ENCODE measurements at regions not wholly inside any gene's neighbourhood (a gene's known extent, or its start where the extent isn't known, plus 50 kb on each side); places are given as distances from the start of the nearest gene placed in this dataset.

DNA sequence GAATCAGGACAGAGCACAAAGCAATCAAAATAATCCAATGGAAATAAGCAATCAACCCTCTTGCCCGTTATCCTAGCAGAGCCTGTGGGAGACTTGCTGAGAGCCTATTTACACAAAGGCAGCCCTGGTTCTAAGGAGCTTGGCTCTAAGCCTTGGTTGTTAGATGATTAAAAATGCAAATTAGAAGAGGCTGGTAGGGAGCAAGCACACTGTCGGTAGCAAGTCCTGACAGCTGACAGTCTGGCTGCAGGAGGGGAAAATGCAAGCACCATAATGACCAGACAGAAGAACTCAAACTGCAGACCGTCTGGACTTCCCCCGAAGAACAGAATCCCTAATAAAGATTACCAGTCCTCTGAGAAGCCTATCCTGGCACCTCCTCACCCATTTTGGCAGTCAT lies 131.8 kb upstream of the CTTNBP2 start:
- ChIA-PET CTCF (no interaction called here), POLR2A (ENCODE audit: unreplicated experiment) (no interaction called here)
- Histone ChIP-seq H2BK120ac (ENCODE audit: low read depth, low read length) (no peak overlapping the region), H3K4me1 (ENCODE audit: control insufficient read depth, insufficient read depth, low read length) (no peaks in the 10 kb centered on the region), H2AFZ (replicated peaks; ENCODE audit: low read length, poor library complexity) (no peak overlapping the region), H2BK5ac (ENCODE audit: low read depth, low read length, poor library complexity, severe bottlenecking) (no peak overlapping the region), H4K20me1 (ENCODE audit: insufficient read depth, low read length) (no peaks in the 10 kb centered on the region), H3K9me3 (ENCODE audit: control insufficient read depth, insufficient read depth, low read length) (no peaks in the 10 kb centered on the region), H4K8ac (ENCODE audit: low read depth in 2 of 2, low read length in 2 of 2) (no peak overlapping the region), H2AK9ac (replicated peaks; ENCODE audit: low read depth, low read length, poor library complexity) (no peak overlapping the region), H3K56ac (ENCODE audit: extremely low read depth, insufficient read depth, low read length) (no peak overlapping the region), H3K9me1 (ENCODE audit: insufficient read depth, low read length) (no peaks in the 10 kb centered on the region), H3K14ac (replicated peaks; ENCODE audit: low read depth, low read length) (no peak overlapping the region), H4K5ac (ENCODE audit: low read depth, low read length) (no peak overlapping the region), H3K4me2 (ENCODE audit: low read depth, low read length) (no peak overlapping the region), H3K9ac (ENCODE audit: low read depth, low read length) (no peak overlapping the region), H4K91ac (ENCODE audit: insufficient read depth, low read depth, low read length) (no peak overlapping the region), H2AK5ac (ENCODE audit: low read depth, low read length) (no peak overlapping the region), H2BK15ac (ENCODE audit: low read depth, low read length) (no peak overlapping the region), H3K27ac (ENCODE audit: insufficient read depth, low read length) (no peak overlapping the region), H3K18ac (ENCODE audit: low read depth, low read length) (no peak overlapping the region), H3K79me1 (ENCODE audit: low read depth in 1 of 2, low read length in 2 of 2) (no peaks in the 10 kb centered on the region), H3K4me3 (ENCODE audit: insufficient read depth, low read depth, low read length) (no peak overlapping the region), H2BK20ac (ENCODE audit: low read depth, low read length) (no peak overlapping the region), H3K4ac (ENCODE audit: low read depth, low read length) (no peak overlapping the region), H3K36me3 (ENCODE audit: control insufficient read depth, insufficient read depth, low read length) (no peaks in the 10 kb centered on the region), H3K27me3 (ENCODE audit: control insufficient read depth, insufficient read depth, low read length) (no peaks in the 10 kb centered on the region), H3K23ac (ENCODE audit: low read depth, low read length) (no peak overlapping the region)
- DNase-seq, result no peak
- intact Hi-C loops (cut with micrococcal nuclease), result no loop called here
- no peak for ATAC-seq (ENCODE audit: low read depth)
- in situ Hi-C loops (cut with MboI; ENCODE audit: low sequenced_read_pairs), result no loop called here
- 0% methylated on average over 1 of the region's 4 CpGs; no CpG with 5 or more reads in 1 of the 2 experiments for WGBS, 2 experiments (ENCODE audit: extremely low coverage in 2 of 2, insufficient read length in 1 of 2)
- BruUV-seq (replicated peaks), result no TSS peak
- TF ChIP-seq NFE2L2 (IDR thresholded peaks at IDR 0.05; ENCODE audit: low read depth, low read length), result no peak
- no peak for TF ChIP-seq RFX5 (IDR thresholded peaks at IDR 0.05; ENCODE audit: low read depth, low read length)
- TF ChIP-seq RAD21 (IDR thresholded peaks at IDR 0.05; ENCODE audit: low read length), result no peak
- TF ChIP-seq, protein P1, sequence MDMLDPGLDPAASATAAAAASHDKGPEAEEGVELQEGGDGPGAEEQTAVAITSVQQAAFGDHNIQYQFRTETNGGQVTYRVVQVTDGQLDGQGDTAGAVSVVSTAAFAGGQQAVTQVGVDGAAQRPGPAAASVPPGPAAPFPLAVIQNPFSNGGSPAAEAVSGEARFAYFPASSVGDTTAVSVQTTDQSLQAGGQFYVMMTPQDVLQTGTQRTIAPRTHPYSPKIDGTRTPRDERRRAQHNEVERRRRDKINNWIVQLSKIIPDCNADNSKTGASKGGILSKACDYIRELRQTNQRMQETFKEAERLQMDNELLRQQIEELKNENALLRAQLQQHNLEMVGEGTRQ (IDR thresholded peaks at IDR 0.05; ENCODE audit: low read depth, low read length), result no peak
- dilution Hi-C loops (cut with HindIII; ENCODE audit: low sequenced_read_pairs, unreplicated experiment), result no loop called here

All from IMR-90 (cell line).